Testis (tissue), 2 donors: ENCODE measurements at regions not wholly inside any gene's neighbourhood (a gene's known extent, or its start where the extent isn't known, plus 50 kb on each side); places are given as distances from the start of the nearest gene placed in this dataset.

ENCODE experiments used
- POLR2A ChIP-seq: fragments of 450-650 bp; IDR thresholded peaks from one replicate; pipeline ENCODE4 v1.6.1; 2017; ENCODE audit warnings: antibody characterized with exemption, mild to moderate bottlenecking, moderate library complexity
- TF ChIP-seq, protein P1 (sequence below), 3 experiments: fragments of 450-650 bp in 2 of 3; fragments of 200-600 bp in 1 of 3; sonication (generic) in 1 of 3; IDR thresholded peaks; one replicate each; pipeline ENCODE4 v1.5.1; 2016 to 2019; ENCODE audit warnings: antibody characterized with exemption in 3 of 3, mild to moderate bottlenecking in 2 of 3, moderate library complexity in 1 of 3

DNA sequence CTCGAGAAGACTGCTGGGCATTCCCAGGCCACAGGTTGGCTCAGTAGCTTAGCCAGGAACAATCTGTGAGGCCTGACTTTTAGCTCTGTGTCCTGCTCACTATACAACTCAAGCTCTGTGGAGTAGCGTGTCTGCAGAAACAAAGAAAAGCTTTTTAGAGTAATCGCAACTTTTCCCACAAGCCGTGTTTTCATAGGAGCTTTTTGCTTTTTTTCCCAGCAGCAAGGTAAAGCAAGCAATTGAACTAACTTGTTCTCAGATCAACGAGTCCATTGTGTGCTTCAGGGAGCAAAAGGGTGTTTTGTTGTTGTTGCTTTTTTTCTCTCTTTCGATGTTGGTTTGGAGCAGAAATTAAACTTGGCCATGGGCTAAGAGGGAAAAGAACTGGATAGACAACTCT lies 97.3 kb upstream of the BCL2L14 start:
- TF ChIP-seq, protein P1, sequence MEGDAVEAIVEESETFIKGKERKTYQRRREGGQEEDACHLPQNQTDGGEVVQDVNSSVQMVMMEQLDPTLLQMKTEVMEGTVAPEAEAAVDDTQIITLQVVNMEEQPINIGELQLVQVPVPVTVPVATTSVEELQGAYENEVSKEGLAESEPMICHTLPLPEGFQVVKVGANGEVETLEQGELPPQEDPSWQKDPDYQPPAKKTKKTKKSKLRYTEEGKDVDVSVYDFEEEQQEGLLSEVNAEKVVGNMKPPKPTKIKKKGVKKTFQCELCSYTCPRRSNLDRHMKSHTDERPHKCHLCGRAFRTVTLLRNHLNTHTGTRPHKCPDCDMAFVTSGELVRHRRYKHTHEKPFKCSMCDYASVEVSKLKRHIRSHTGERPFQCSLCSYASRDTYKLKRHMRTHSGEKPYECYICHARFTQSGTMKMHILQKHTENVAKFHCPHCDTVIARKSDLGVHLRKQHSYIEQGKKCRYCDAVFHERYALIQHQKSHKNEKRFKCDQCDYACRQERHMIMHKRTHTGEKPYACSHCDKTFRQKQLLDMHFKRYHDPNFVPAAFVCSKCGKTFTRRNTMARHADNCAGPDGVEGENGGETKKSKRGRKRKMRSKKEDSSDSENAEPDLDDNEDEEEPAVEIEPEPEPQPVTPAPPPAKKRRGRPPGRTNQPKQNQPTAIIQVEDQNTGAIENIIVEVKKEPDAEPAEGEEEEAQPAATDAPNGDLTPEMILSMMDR (IDR thresholded peaks at IDR 0.05), result no peak
- no peak for TF ChIP-seq POLR2A
